A673 (cell line): ENCODE measurements at regions not wholly inside any gene's neighbourhood (a gene's known extent, or its start where the extent isn't known, plus 50 kb on each side); places are given as distances from the start of the nearest gene placed in this dataset.

Experiments
- BruUV-seq: library from RNA; stranded (reverse); fragments of 400-500 nt; replicated peaks from 2 replicates; lab custom pipeline; 2021; lab: Mats Ljungman, UMichigan
- CTCF ChIA-PET: fragments of 300-600 bp; sonication (Branson Sonifier 250); formaldehyde crosslinking; loops from one replicate; lab custom pipeline; 2022; ENCODE audit warnings: antibody characterized with exemption; lab: Charles Lee
- POLR2A ChIA-PET: fragments of 300-600 bp; sonication (Branson Sonifier 250); formaldehyde crosslinking; loops from one replicate; lab custom pipeline; 2022; ENCODE audit warnings: antibody characterized with exemption; ENCODE audit not compliant: low non-redundant PET; lab: Charles Lee
- DNase-seq: peaks from one replicate; pipeline ENCODE4 v3.0.0-alpha.2; 2015; ENCODE audit warnings: low spot score
- H3K27ac ChIP-seq: fragments of 200-600 bp; sonication (generic); 2 replicates; pipeline ENCODE4 v1.5.1; 2016; ENCODE audit warnings: mixed run types, low read depth, mild to moderate bottlenecking, mixed read lengths, antibody characterized with exemption, low read length; ENCODE audit not compliant: poor library complexity, severe bottlenecking
- H3K27me3 ChIP-seq: fragments of 200-600 bp; sonication (generic); replicated peaks from 2 replicates; pipeline ENCODE4 v1.6.1; 2017; ENCODE audit warnings: mixed run types, low read depth, mild to moderate bottlenecking, mixed read lengths, antibody characterized with exemption, low read length; ENCODE audit not compliant: insufficient read depth, poor library complexity
- H3K36me3 ChIP-seq: fragments of 200-600 bp; sonication (generic); 2 replicates; pipeline ENCODE4 v1.6.1; 2016; ENCODE audit warnings: mixed run types, mild to moderate bottlenecking, mixed read lengths, antibody characterized with exemption, low read length; ENCODE audit not compliant: insufficient read depth, poor library complexity, severe bottlenecking
- H3K4me1 ChIP-seq: fragments of 200-600 bp; sonication (generic); 2 replicates; pipeline ENCODE4 v1.6.1; 2017; ENCODE audit warnings: mixed run types, mild to moderate bottlenecking, mixed read lengths, antibody characterized with exemption, low read length; ENCODE audit not compliant: insufficient read depth, poor library complexity, severe bottlenecking
- H3K4me3 ChIP-seq: fragments of 200-600 bp; sonication (generic); 2 replicates; pipeline ENCODE4 v1.5.1; 2016; ENCODE audit warnings: low read depth, mixed run types, mild to moderate bottlenecking, mixed read lengths, low read length; ENCODE audit not compliant: poor library complexity, severe bottlenecking
- H3K9me3 ChIP-seq: fragments of 200-600 bp; sonication (generic); 2 replicates; pipeline ENCODE4 v1.6.1; 2016; ENCODE audit warnings: mixed run types, low read depth, mild to moderate bottlenecking, mixed read lengths, antibody characterized with exemption, low read length; ENCODE audit not compliant: poor library complexity, severe bottlenecking
- EZH2 ChIP-seq: fragments of 200-600 bp; sonication (generic); IDR thresholded peaks from 2 replicates; pipeline ENCODE4 v1.6.1; 2017; ENCODE audit warnings: borderline replicate concordance, low read depth, mild to moderate bottlenecking, mixed read lengths, antibody characterized with exemption, low read length; ENCODE audit not compliant: poor library complexity, severe bottlenecking
- intact Hi-C: fragments of 100-400 bp; cut with micrococcal nuclease; formaldehyde crosslinking; loops from one replicate; pipeline ENCODE4 v1.10.0; 2022; ENCODE audit not compliant: unreplicated experiment
- TF ChIP-seq, protein P1 (sequence below): fragments of 300-800, 200-600 bp; sonication (generic); conservative IDR thresholded peaks from 2 replicates; pipeline ENCODE4 v1.5.1; 2017; ENCODE audit warnings: low read depth, mild to moderate bottlenecking, antibody characterized with exemption, low read length, moderate library complexity, mixed read lengths

DNA sequence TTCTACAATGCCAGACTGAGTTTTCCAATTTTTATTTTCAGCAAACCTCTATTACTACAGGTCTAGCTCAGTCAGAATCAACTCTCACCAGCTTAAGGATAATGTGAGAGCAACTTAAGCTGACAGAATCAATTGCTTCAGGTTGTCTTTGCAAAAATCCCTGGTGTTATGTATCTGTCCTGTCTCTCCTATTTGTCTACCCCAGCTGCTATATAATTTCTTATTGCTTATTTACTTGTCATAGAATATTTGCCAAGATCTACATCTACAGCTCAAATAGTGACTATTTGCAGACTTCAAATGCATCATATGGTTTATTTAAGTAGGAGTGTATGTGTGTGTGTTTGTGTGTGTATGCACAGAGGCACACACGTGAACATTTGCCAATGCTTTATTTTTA, 54.1 kb downstream of the FOXG1 start:
- intact Hi-C loops, result no loop called here
- TF ChIP-seq, protein P1, sequence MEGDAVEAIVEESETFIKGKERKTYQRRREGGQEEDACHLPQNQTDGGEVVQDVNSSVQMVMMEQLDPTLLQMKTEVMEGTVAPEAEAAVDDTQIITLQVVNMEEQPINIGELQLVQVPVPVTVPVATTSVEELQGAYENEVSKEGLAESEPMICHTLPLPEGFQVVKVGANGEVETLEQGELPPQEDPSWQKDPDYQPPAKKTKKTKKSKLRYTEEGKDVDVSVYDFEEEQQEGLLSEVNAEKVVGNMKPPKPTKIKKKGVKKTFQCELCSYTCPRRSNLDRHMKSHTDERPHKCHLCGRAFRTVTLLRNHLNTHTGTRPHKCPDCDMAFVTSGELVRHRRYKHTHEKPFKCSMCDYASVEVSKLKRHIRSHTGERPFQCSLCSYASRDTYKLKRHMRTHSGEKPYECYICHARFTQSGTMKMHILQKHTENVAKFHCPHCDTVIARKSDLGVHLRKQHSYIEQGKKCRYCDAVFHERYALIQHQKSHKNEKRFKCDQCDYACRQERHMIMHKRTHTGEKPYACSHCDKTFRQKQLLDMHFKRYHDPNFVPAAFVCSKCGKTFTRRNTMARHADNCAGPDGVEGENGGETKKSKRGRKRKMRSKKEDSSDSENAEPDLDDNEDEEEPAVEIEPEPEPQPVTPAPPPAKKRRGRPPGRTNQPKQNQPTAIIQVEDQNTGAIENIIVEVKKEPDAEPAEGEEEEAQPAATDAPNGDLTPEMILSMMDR, result no peak
- TF ChIP-seq EZH2, result no peak
- H3K9me3 ChIP-seq, result peaks cover 8% of the 10 kb centered on the region
- H3K4me3 ChIP-seq, result no peak overlapping the region
- DNase-seq, result no peak
- BruUV-seq, result no TSS peak
- no peaks in the 10 kb centered on the region for H3K4me1 ChIP-seq
- H3K27ac ChIP-seq, result no peak overlapping the region
- no peaks in the 10 kb centered on the region for H3K36me3 ChIP-seq
- ChIA-PET POLR2A (no interaction called here), CTCF (no interaction called here)
- peaks cover 9% of the 10 kb centered on the region for H3K27me3 ChIP-seq

DNA sequence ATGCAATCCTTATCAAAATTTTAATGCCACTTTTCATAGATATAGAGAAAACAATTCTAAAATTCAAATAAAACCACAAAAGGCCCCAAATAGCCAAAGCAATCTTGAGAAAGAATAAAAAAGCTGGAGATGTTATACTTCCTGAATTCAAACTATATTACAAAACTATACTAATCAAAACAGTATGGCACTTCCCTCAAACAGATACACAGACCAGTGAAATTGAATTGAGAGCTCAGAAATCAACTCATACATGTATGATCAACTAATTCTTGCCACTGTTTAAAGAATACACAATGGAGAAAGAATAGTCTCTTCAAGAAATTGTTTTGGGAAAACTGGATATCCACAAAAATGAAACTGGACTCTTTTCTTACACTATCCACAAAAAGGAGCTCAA, 55.4 kb downstream of the FOXG1 start:
- ChIA-PET CTCF (no interaction called here), POLR2A (no interaction called here)
- H3K4me1 ChIP-seq, result no peaks in the 10 kb centered on the region
- H3K9me3 ChIP-seq, result peaks cover 8% of the 10 kb centered on the region
- no TSS peak for BruUV-seq
- no peaks in the 10 kb centered on the region for H3K36me3 ChIP-seq
- intact Hi-C loops, result no loop called here
- H3K4me3 ChIP-seq, result no peak overlapping the region
- H3K27ac ChIP-seq, result no peak overlapping the region
- DNase-seq, result no peak
- TF ChIP-seq, protein P1, result no peak
- no peak for TF ChIP-seq EZH2
- H3K27me3 ChIP-seq, result peaks cover 9% of the 10 kb centered on the region

DNA sequence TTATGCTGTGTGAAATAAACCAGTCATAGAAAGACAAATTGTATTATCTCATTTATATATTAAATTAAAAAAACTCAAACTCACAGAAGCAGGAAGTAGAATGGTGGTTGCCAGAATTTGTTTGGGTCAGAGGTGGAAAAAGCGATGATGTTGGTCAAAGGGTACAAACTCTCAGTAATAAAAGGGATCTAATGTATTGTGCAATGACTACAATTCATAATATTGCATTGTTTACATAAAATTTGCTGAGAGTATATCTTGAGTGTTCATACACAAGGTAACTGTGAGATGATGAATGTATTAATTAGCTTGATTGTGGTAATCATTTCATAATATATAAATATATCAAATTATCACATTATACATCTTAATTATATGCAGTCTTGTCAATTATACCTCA, 56.7 kb downstream of the FOXG1 start:
- BruUV-seq, result no TSS peak
- peaks cover 8% of the 10 kb centered on the region for H3K9me3 ChIP-seq
- H3K4me3 ChIP-seq, result no peak overlapping the region
- no peak for DNase-seq
- TF ChIP-seq, protein P1, result no peak
- no peak for TF ChIP-seq EZH2
- H3K27me3 ChIP-seq, result peaks cover 9% of the 10 kb centered on the region
- CTCF ChIA-PET, result no interaction called here
- no peaks in the 10 kb centered on the region for H3K4me1 ChIP-seq
- no peaks in the 10 kb centered on the region for H3K36me3 ChIP-seq
- no peak overlapping the region for H3K27ac ChIP-seq
- intact Hi-C loops, result no loop called here
- POLR2A ChIA-PET, result no interaction called here
